Hepatocyte (in vitro differentiated cells): ENCODE measurements at regions not wholly inside any gene's neighbourhood (a gene's known extent, or its start where the extent isn't known, plus 50 kb on each side); places are given as distances from the start of the nearest gene placed in this dataset.

Experiments
- CTCF ChIP-seq: fragments of 200-600 bp; sonication (generic); IDR thresholded peaks from 2 replicates; pipeline ENCODE4 v1.5.1; 2016; ENCODE audit warnings: antibody characterized with exemption, mild to moderate bottlenecking; ENCODE audit not compliant: poor library complexity
- EZH2 ChIP-seq: fragments of 200-600 bp; sonication (generic); IDR thresholded peaks from 2 replicates; pipeline ENCODE4 v1.6.1; 2016; ENCODE audit warnings: antibody characterized with exemption, mild to moderate bottlenecking, borderline replicate concordance
- EZH2phosphoT487 ChIP-seq: fragments of 200-600 bp; sonication (generic); IDR thresholded peaks from one replicate; pipeline ENCODE4 v1.6.1; 2018; ENCODE audit warnings: antibody characterized with exemption, mild to moderate bottlenecking, low read depth, moderate library complexity; ENCODE audit not compliant: unreplicated experiment, severe bottlenecking

- TF ChIP-seq CTCF (no peak), EZH2 (no peak), EZH2phosphoT487 (no peak)
Measured at GRCh38 chr17:13302983-13303382, 285.2 kb upstream of the ELAC2 start.
